ENCODE measurements at regions not wholly inside any gene's neighbourhood (a gene's known extent, or its start where the extent isn't known, plus 50 kb on each side); places are given as distances from the start of the nearest gene placed in this dataset.

DNA sequence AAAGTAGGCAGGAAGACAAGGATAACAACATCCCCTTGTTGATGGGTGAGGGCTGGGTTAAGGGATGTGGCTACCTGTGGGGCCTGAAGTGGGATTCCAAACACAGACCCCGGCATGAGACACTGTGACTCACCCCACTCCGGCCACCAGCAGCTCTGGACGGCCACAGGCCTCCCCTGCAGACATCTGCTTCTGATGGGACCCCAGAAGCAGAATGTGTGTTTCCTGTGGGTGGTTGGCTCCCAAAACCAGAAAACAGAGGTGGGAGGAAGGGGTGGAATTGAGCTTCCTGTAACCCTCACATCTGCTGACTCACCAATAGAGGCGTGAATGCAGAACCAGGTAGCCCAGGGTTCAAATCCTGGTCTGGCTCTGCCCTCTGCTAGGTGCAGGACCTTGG lies 216.6 kb upstream of the PWP1 start:
- H3K27me3 ChIP-seq: no peaks in the 10 kb centered on the region
- ATAC-seq (no peak), DNase-seq (no peak), FAIRE-seq (no peak)
- H3K36me3 ChIP-seq: no peaks in the 10 kb centered on the region
- H3K27ac ChIP-seq: no peak overlapping the region
- TF ChIP-seq, protein P1, sequence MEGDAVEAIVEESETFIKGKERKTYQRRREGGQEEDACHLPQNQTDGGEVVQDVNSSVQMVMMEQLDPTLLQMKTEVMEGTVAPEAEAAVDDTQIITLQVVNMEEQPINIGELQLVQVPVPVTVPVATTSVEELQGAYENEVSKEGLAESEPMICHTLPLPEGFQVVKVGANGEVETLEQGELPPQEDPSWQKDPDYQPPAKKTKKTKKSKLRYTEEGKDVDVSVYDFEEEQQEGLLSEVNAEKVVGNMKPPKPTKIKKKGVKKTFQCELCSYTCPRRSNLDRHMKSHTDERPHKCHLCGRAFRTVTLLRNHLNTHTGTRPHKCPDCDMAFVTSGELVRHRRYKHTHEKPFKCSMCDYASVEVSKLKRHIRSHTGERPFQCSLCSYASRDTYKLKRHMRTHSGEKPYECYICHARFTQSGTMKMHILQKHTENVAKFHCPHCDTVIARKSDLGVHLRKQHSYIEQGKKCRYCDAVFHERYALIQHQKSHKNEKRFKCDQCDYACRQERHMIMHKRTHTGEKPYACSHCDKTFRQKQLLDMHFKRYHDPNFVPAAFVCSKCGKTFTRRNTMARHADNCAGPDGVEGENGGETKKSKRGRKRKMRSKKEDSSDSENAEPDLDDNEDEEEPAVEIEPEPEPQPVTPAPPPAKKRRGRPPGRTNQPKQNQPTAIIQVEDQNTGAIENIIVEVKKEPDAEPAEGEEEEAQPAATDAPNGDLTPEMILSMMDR (IDR thresholded peaks at IDR 0.05): no peak
- H3K4me3 ChIP-seq: no peak overlapping the region
- no peaks in the 10 kb centered on the region for H3K9me3 ChIP-seq
- intact Hi-C loops (cut with DNase I): no loop called here
- WGBS, 2 donors: 74 to 88% methylated on average over 4 of the region's 4 CpGs
- H3K4me1 ChIP-seq: no peaks in the 10 kb centered on the region

DNA sequence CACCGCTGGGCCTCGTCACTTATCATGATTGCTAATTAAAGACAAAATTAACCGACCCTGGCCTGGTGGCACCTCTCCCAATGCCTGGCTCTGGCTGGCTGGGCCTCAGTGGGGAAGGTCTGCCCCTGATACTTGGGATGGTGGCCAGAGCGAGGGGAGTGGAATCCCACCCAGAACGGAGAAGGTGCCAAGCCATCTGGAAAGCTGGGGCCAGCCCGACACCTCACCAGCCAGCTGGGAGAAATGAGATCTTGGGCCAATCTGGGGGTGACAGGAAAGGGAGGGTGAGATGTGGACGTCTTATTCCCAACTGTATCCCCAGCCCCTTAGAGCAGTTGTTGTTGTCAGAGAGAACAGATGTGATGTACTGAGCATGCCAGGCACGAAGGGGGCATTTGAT lies 215.0 kb upstream of the PWP1 start:
- H3K9me3 ChIP-seq: no peaks in the 10 kb centered on the region
- no peak overlapping the region for H3K4me3 ChIP-seq
- ATAC-seq: no peak
- TF ChIP-seq, protein P1 (IDR thresholded peaks at IDR 0.05): no peak
- H3K27me3 ChIP-seq: no peaks in the 10 kb centered on the region
- no peaks in the 10 kb centered on the region for H3K4me1 ChIP-seq
- H3K36me3 ChIP-seq: no peaks in the 10 kb centered on the region
- intact Hi-C loops (cut with DNase I): no loop called here
- WGBS, 2 donors: 67 to 76% methylated on average over 8 of the region's 8 CpGs
- no peak for DNase-seq
- no peak overlapping the region for H3K27ac ChIP-seq
- FAIRE-seq: no peak

DNA sequence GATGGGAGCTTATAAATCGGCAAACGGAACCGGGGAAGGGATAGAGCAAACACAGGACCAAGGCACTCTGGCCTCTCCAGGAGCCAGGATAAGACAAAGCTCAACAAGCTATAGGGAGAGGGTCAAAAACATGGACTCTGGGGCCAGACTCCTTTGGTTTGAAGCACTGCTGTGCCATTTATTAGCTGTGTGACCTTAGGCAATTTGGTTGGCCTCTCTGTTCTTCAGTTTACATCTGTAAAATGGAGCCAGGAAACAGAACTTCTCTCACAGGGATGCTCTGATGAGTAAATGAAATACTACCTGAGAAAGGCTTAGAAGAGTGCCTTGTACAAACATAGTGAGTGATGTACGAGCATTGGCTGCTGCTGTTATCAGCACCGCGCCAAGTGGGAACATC lies 213.3 kb upstream of the PWP1 start:
- intact Hi-C loops (cut with DNase I): no loop called here
- TF ChIP-seq, protein P1 (IDR thresholded peaks at IDR 0.05): no peak
- DNase-seq: no peak
- Histone ChIP-seq H3K9me3 (no peaks in the 10 kb centered on the region), H3K27me3 (no peaks in the 10 kb centered on the region), H3K36me3 (no peaks in the 10 kb centered on the region), H3K4me1 (no peaks in the 10 kb centered on the region), H3K4me3 (no peak overlapping the region), H3K27ac (no peak overlapping the region)
- 77 to 83% methylated on average over 6 of the region's 6 CpGs for WGBS, 2 donors
- no peak for ATAC-seq
- FAIRE-seq: no peak

DNA sequence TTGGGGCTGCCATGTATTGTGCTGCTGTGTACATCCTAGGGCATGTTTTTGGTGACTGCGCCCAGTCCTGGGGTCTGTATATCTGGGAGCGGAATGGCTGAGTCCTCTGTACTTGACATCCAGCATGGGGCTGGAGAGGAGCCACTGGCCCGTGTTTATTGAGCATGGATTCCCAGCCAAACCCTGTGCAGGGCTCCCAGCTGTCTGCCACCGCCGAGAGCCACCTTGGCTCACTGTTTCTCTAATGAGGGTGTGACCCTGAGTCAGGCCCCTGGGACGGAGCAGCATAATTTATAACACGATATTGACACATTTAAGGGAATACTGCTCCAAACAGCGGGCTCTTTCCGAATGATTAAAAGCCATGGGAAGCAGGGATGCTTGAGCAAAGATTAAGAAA lies 211.5 kb upstream of the PWP1 start:
- no peak for FAIRE-seq
- DNase-seq: no peak
- Histone ChIP-seq H3K9me3 (no peaks in the 10 kb centered on the region), H3K4me3 (no peak overlapping the region), H3K36me3 (no peaks in the 10 kb centered on the region), H3K4me1 (no peaks in the 10 kb centered on the region), H3K27me3 (no peaks in the 10 kb centered on the region), H3K27ac (no peak overlapping the region)
- no peak for ATAC-seq
- TF ChIP-seq, protein P1 (IDR thresholded peaks at IDR 0.05): no peak
- intact Hi-C loops (cut with DNase I): no loop called here
- WGBS, 2 donors: 64 to 68% methylated on average over 9 of the region's 9 CpGs

DNA sequence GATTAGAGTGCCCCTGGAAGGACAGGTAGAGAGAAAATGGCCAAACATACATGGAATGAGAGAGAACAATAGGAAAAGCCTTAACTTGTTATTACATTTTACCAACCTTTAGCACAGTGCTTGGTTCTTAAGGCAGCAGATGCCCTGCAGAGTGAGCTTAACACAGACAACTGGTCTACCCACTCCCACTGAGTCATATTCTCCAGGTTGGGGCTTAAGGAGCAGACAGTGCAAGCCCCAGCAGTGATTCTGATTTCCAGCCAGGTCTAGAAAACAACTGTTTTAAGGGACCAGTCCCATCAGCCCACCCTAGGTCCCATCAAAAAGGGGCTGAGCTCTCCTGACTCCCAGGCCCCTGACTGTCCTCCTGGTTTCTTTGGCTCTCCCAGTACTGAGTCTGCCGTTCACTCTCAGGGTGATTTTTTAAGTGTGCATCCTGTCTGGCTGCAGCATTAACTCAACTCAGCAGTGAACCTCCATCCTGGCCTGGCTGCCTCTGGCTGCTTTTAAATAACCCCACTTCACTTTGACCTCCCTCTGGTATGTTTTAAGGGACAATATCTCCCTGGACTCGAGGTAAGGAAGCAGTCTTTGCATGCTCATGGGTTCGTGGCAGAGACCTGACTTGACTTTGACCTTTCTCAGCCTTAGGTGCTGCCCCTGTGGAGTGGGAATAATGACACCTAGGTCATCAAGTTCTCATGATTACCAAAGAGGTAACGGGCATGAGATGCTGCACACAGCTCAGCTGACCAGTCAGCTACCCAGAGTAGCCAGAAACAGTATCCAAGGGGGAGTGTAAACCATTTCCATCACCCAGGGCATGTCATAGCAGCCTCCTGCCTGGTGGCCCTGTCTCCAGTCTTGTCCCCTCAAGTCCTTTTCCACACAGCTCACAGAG lies 210.7 kb upstream of the PWP1 start:
- intact Hi-C loops (cut with DNase I): no loop called here
- DNase-seq: no peak
- ATAC-seq: no peak
- Histone ChIP-seq H3K9me3 (no peaks in the 10 kb centered on the region), H3K27ac (no peak overlapping the region), H3K4me3 (no peak overlapping the region), H3K4me1 (no peaks in the 10 kb centered on the region), H3K27me3 (no peaks in the 10 kb centered on the region), H3K36me3 (no peaks in the 10 kb centered on the region)
- TF ChIP-seq, protein P1 (IDR thresholded peaks at IDR 0.05): no peak
- WGBS, 2 donors: 41 to 53% methylated on average over 4 of the region's 4 CpGs
- FAIRE-seq: no peak
